ENCODE measurements at regions not wholly inside any gene's neighbourhood (a gene's known extent, or its start where the extent isn't known, plus 50 kb on each side); places are given as distances from the start of the nearest gene placed in this dataset.
A peak's percentile ranks its signal among the peaks of the same experiment; 100 is the strongest.

GRCh38 chr7:156537006-156537405, 103.6 kb upstream of the RNF32 start:
- no peak for TF ChIP-seq CTCF (conservative IDR thresholded peaks at IDR 0.05; ENCODE audit: low read depth, low read length)
- DNase-seq (ENCODE audit: low read depth), result no peak

GRCh38 chr7:156534925-156535324, 105.6 kb upstream of the RNF32 start:
- TF ChIP-seq CTCF (conservative IDR thresholded peaks at IDR 0.05; ENCODE audit: low read depth, low read length), result peak; percentile 43
- no peak for DNase-seq (ENCODE audit: low read depth)
- H3K4me3 ChIP-seq (ENCODE audit: low read depth, low read length), result no peak overlapping the region

More at GRCh38 chr7:156537006-156537405, 103.6 kb upstream of the RNF32 start:
- H3K4me3 ChIP-seq (ENCODE audit: low read depth, low read length), result no peak overlapping the region

GRCh38 chr7:156533964-156534363, 106.6 kb upstream of the RNF32 start:
- no peak overlapping the region for H3K4me3 ChIP-seq (ENCODE audit: low read depth, low read length)
- no peak for TF ChIP-seq CTCF (conservative IDR thresholded peaks at IDR 0.05; ENCODE audit: low read depth, low read length)

GRCh38 chr7:156533420-156533819, 107.2 kb upstream of the RNF32 start:
- DNase-seq (ENCODE audit: low read depth), result no peak
- TF ChIP-seq CTCF (conservative IDR thresholded peaks at IDR 0.05; ENCODE audit: low read depth, low read length), result no peak
- H3K4me3 ChIP-seq (ENCODE audit: low read depth, low read length), result no peak overlapping the region

More at GRCh38 chr7:156533964-156534363, 106.6 kb upstream of the RNF32 start:
- no peak for DNase-seq (ENCODE audit: low read depth)

- H3K4me3 ChIP-seq (ENCODE audit: low read depth, low read length), result no peak overlapping the region
- TF ChIP-seq CTCF (conservative IDR thresholded peaks at IDR 0.05; ENCODE audit: low read depth, low read length), result no peak
- DNase-seq (ENCODE audit: low read depth), result no peak
Measured at GRCh38 chr7:156532016-156532602, 108.5 kb upstream of the RNF32 start.

GRCh38 chr7:156529956-156530355, 110.6 kb upstream of the RNF32 start:
- DNase-seq (ENCODE audit: low read depth), result no peak
- H3K4me3 ChIP-seq (ENCODE audit: low read depth, low read length), result no peak overlapping the region
- no peak for TF ChIP-seq CTCF (conservative IDR thresholded peaks at IDR 0.05; ENCODE audit: low read depth, low read length)

GRCh38 chr7:156527458-156527890, 113.1 kb upstream of the RNF32 start:
- no peak for TF ChIP-seq CTCF (conservative IDR thresholded peaks at IDR 0.05; ENCODE audit: low read depth, low read length)
- peak; percentile 35 for DNase-seq (ENCODE audit: low read depth)
- H3K4me3 ChIP-seq (ENCODE audit: low read depth, low read length), result no peak overlapping the region

Measured in epithelial cell of proximal tubule (primary cell).